Stimulated activated naive B cell treated with anti-CD40 and anti-IgM and Interleukin-4, amounts not matched to agents 10 μg/mL and 1 μg/mL and 100 μg/mL, for 72 hours (primary cell): ENCODE measurements at regions not wholly inside any gene's neighbourhood (a gene's known extent, or its start where the extent isn't known, plus 50 kb on each side); places are given as distances from the start of the nearest gene placed in this dataset.

ENCODE experiments used
- ATAC-seq, 2 donors: fragments of 150-1000 bp; cut with Tn5 transposase; replicated peaks; 2 replicates each; pipeline ENCODE4 v1.10.0; 2021; ENCODE audit warnings: moderate library complexity in 1 of 2
- DNase-seq: peaks from one replicate; pipeline ENCODE4 v3.0.0; 2021
- H3K27ac Mint-ChIP-seq: one replicate; pipeline ENCODE4 v1.8.0; 2022; ENCODE audit warnings: mild to moderate bottlenecking, mixed read lengths
- H3K27me3 Mint-ChIP-seq, 2 donors: one replicate each; pipeline ENCODE4 v1.8.0; 2022; ENCODE audit warnings: mixed read lengths in 2 of 2
- H3K36me3 Mint-ChIP-seq, 2 donors: one replicate each; pipeline ENCODE4 v1.8.0; 2022; ENCODE audit warnings: mixed read lengths in 2 of 2, mild to moderate bottlenecking in 1 of 2
- H3K4me1 Mint-ChIP-seq, 2 donors: one replicate each; pipeline ENCODE4 v1.8.0; 2022; ENCODE audit warnings: mixed read lengths in 2 of 2, mild to moderate bottlenecking in 1 of 2
- H3K4me3 Mint-ChIP-seq, 2 donors: one replicate each; pipeline ENCODE4 v1.8.0; 2022; ENCODE audit warnings: mild to moderate bottlenecking in 2 of 2, mixed read lengths in 2 of 2, moderate library complexity in 1 of 2
- H3K9me3 Mint-ChIP-seq, 2 donors: one replicate each; pipeline ENCODE4 v1.8.0; 2022; ENCODE audit warnings: mixed read lengths in 2 of 2, mild to moderate bottlenecking in 1 of 2

- Mint-ChIP-seq H3K9me3 (no peaks in the 10 kb centered on the region), H3K4me3 (no peak overlapping the region), H3K4me1 (peaks cover 4 to 8% of the 10 kb centered on the region in 2 donors), H3K27me3 (peaks cover 17 to 19% of the 10 kb centered on the region in 2 donors), H3K27ac (no peak overlapping the region), H3K36me3 (no peaks in the 10 kb centered on the region)
- ATAC-seq (peak; percentile 88 to 90), DNase-seq (peak; percentile 41)
These were observed 51.2 kb upstream of the CDH5 start for GRCh38 chr16:66315210-66315825.

GRCh38 chr16:66311306-66311705, 55.2 kb upstream of the CDH5 start:
- H3K27me3 Mint-ChIP-seq = peaks cover 10 to 18% of the 10 kb centered on the region in 2 donors
- no peak for ATAC-seq
- H3K27ac Mint-ChIP-seq = no peak overlapping the region
- no peaks in the 10 kb centered on the region for H3K36me3 Mint-ChIP-seq
- peaks cover 4 to 8% of the 10 kb centered on the region in 2 donors for H3K4me1 Mint-ChIP-seq
- no peak for DNase-seq
- no peaks in the 10 kb centered on the region for H3K9me3 Mint-ChIP-seq
- no peak overlapping the region for H3K4me3 Mint-ChIP-seq

GRCh38 chr16:66309215-66309807, 57.2 kb upstream of the CDH5 start:
- Mint-ChIP-seq H3K9me3 (no peaks in the 10 kb centered on the region), H3K4me1 (no peaks in the 10 kb centered on the region), H3K36me3 (no peaks in the 10 kb centered on the region), H3K4me3 (no peak overlapping the region), H3K27ac (no peak overlapping the region), H3K27me3 (peaks cover 16% of the 10 kb centered on the region in 2 donors)
- DNase-seq (no peak), ATAC-seq (no peak)

GRCh38 chr16:66308096-66308495, 58.4 kb upstream of the CDH5 start:
- H3K9me3 Mint-ChIP-seq = no peaks in the 10 kb centered on the region
- H3K4me1 Mint-ChIP-seq = no peaks in the 10 kb centered on the region
- no peak for ATAC-seq
- no peak for DNase-seq
- no peak overlapping the region for H3K4me3 Mint-ChIP-seq
- no peak overlapping the region for H3K27ac Mint-ChIP-seq
- peaks cover 12 to 16% of the 10 kb centered on the region in 2 donors for H3K27me3 Mint-ChIP-seq
- H3K36me3 Mint-ChIP-seq = no peaks in the 10 kb centered on the region

- DNase-seq (no peak), ATAC-seq (no peak)
- peaks cover 16% of the 10 kb centered on the region in 2 donors for H3K27me3 Mint-ChIP-seq
- no peaks in the 10 kb centered on the region for H3K9me3 Mint-ChIP-seq
- no peak overlapping the region for H3K27ac Mint-ChIP-seq
- no peaks in the 10 kb centered on the region for H3K36me3 Mint-ChIP-seq
- no peak overlapping the region for H3K4me3 Mint-ChIP-seq
- no peaks in the 10 kb centered on the region for H3K4me1 Mint-ChIP-seq
These were observed 59.9 kb upstream of the CDH5 start for GRCh38 chr16:66306366-66307150.

GRCh38 chr16:66304961-66305360, 61.5 kb upstream of the CDH5 start:
- no peaks in the 10 kb centered on the region for H3K9me3 Mint-ChIP-seq
- H3K27me3 Mint-ChIP-seq = peaks cover 17 to 21% of the 10 kb centered on the region in 2 donors
- ATAC-seq = no peak
- H3K4me3 Mint-ChIP-seq = no peak overlapping the region
- no peaks in the 10 kb centered on the region for H3K36me3 Mint-ChIP-seq
- DNase-seq = no peak
- no peak overlapping the region for H3K27ac Mint-ChIP-seq
- no peaks in the 10 kb centered on the region for H3K4me1 Mint-ChIP-seq

- no peaks in the 10 kb centered on the region for H3K36me3 Mint-ChIP-seq
- no peak overlapping the region for H3K27ac Mint-ChIP-seq
- no peak for DNase-seq
- H3K9me3 Mint-ChIP-seq = peaks cover 0 to 2% of the 10 kb centered on the region in 2 donors
- peaks cover 0 to 4% of the 10 kb centered on the region in 2 donors for H3K4me1 Mint-ChIP-seq
- H3K4me3 Mint-ChIP-seq = no peak overlapping the region
- ATAC-seq = no peak
- peaks cover 15 to 20% of the 10 kb centered on the region in 2 donors for H3K27me3 Mint-ChIP-seq
These were observed 62.3 kb upstream of the CDH5 start for GRCh38 chr16:66304151-66304550.

- Mint-ChIP-seq H3K36me3 (no peaks in the 10 kb centered on the region), H3K4me3 (no peak overlapping the region), H3K27ac (no peak overlapping the region), H3K4me1 (peaks cover 0 to 6% of the 10 kb centered on the region in 2 donors), H3K9me3 (peaks cover 0 to 4% of the 10 kb centered on the region in 2 donors), H3K27me3 (peaks cover 6 to 14% of the 10 kb centered on the region in 2 donors)
- DNase-seq (no peak), ATAC-seq (no peak)
These were observed 66.0 kb upstream of the CDH5 start for GRCh38 chr16:66300501-66300900.

- Mint-ChIP-seq H3K36me3 (no peaks in the 10 kb centered on the region), H3K4me1 (peaks cover 0 to 6% of the 10 kb centered on the region in 2 donors), H3K27me3 (peaks cover 6 to 14% of the 10 kb centered on the region in 2 donors), H3K4me3 (no peak overlapping the region), H3K9me3 (peaks cover 0 to 4% of the 10 kb centered on the region in 2 donors), H3K27ac (no peak overlapping the region)
- no peak for DNase-seq
- ATAC-seq = no peak
These were observed 66.5 kb upstream of the CDH5 start for GRCh38 chr16:66300037-66300436.

- no peak for DNase-seq
- H3K27me3 Mint-ChIP-seq = peaks cover 6 to 14% of the 10 kb centered on the region in 2 donors
- H3K36me3 Mint-ChIP-seq = no peaks in the 10 kb centered on the region
- peaks cover 0 to 6% of the 10 kb centered on the region in 2 donors for H3K4me1 Mint-ChIP-seq
- no peak overlapping the region for H3K27ac Mint-ChIP-seq
- no peak for ATAC-seq
- peaks cover 0 to 4% of the 10 kb centered on the region in 2 donors for H3K9me3 Mint-ChIP-seq
- H3K4me3 Mint-ChIP-seq = no peak overlapping the region
These were observed 67.1 kb upstream of the CDH5 start for GRCh38 chr16:66299349-66299748.

GRCh38 chr16:66298571-66299120, 67.8 kb upstream of the CDH5 start:
- Mint-ChIP-seq H3K27ac (no peak overlapping the region), H3K4me3 (no peak overlapping the region), H3K4me1 (peaks cover 0 to 6% of the 10 kb centered on the region in 2 donors), H3K27me3 (peaks cover 6 to 19% of the 10 kb centered on the region in 2 donors), H3K9me3 (peaks cover 0 to 4% of the 10 kb centered on the region in 2 donors), H3K36me3 (no peaks in the 10 kb centered on the region)
- ATAC-seq (no peak), DNase-seq (no peak)

- H3K9me3 Mint-ChIP-seq = peaks cover 0 to 4% of the 10 kb centered on the region in 2 donors
- ATAC-seq = no peak
- H3K4me1 Mint-ChIP-seq = peaks cover 0 to 6% of the 10 kb centered on the region in 2 donors
- no peak overlapping the region for H3K27ac Mint-ChIP-seq
- H3K4me3 Mint-ChIP-seq = no peak overlapping the region
- no peaks in the 10 kb centered on the region for H3K36me3 Mint-ChIP-seq
- H3K27me3 Mint-ChIP-seq = peaks cover 11 to 25% of the 10 kb centered on the region in 2 donors
- DNase-seq = no peak
These were observed 68.5 kb upstream of the CDH5 start for GRCh38 chr16:66298006-66298405.

GRCh38 chr16:66296591-66296990, 69.9 kb upstream of the CDH5 start:
- peaks cover 0 to 4% of the 10 kb centered on the region in 2 donors for H3K9me3 Mint-ChIP-seq
- ATAC-seq (no peak), DNase-seq (no peak)
- no peaks in the 10 kb centered on the region for H3K36me3 Mint-ChIP-seq
- H3K27me3 Mint-ChIP-seq = peaks cover 20 to 29% of the 10 kb centered on the region in 2 donors
- no peak overlapping the region for H3K27ac Mint-ChIP-seq
- peaks cover 0 to 6% of the 10 kb centered on the region in 2 donors for H3K4me1 Mint-ChIP-seq
- no peak overlapping the region for H3K4me3 Mint-ChIP-seq

- Mint-ChIP-seq H3K27me3 (peaks cover 20 to 29% of the 10 kb centered on the region in 2 donors), H3K4me3 (no peak overlapping the region), H3K27ac (no peak overlapping the region), H3K4me1 (peaks cover 0 to 6% of the 10 kb centered on the region in 2 donors), H3K36me3 (no peaks in the 10 kb centered on the region), H3K9me3 (peaks cover 0 to 4% of the 10 kb centered on the region in 2 donors)
- DNase-seq (no peak), ATAC-seq (no peak)
These were observed 70.5 kb upstream of the CDH5 start for GRCh38 chr16:66295761-66296546.
